Erythroblast (primary cell): ENCODE measurements at regions not wholly inside any gene's neighbourhood (a gene's known extent, or its start where the extent isn't known, plus 50 kb on each side); places are given as distances from the start of the nearest gene placed in this dataset.
"Not testable (repeated sequence)": the region's sequence is repeated elsewhere in the genome, so short reads cannot be mapped to it uniquely, and the experiment has no call there.

Experiments used
- GATA1 ChIP-seq: IDR thresholded peaks from 2 replicates; pipeline ENCODE4 v1.6.1; 2011; ENCODE audit warnings: low read depth, mild to moderate bottlenecking, control low read depth, low read length, moderate library complexity
- POLR2A ChIP-seq: IDR thresholded peaks from 2 replicates; pipeline ENCODE4 v1.6.1; 2011; ENCODE audit warnings: mild to moderate bottlenecking, low read length

DNA sequence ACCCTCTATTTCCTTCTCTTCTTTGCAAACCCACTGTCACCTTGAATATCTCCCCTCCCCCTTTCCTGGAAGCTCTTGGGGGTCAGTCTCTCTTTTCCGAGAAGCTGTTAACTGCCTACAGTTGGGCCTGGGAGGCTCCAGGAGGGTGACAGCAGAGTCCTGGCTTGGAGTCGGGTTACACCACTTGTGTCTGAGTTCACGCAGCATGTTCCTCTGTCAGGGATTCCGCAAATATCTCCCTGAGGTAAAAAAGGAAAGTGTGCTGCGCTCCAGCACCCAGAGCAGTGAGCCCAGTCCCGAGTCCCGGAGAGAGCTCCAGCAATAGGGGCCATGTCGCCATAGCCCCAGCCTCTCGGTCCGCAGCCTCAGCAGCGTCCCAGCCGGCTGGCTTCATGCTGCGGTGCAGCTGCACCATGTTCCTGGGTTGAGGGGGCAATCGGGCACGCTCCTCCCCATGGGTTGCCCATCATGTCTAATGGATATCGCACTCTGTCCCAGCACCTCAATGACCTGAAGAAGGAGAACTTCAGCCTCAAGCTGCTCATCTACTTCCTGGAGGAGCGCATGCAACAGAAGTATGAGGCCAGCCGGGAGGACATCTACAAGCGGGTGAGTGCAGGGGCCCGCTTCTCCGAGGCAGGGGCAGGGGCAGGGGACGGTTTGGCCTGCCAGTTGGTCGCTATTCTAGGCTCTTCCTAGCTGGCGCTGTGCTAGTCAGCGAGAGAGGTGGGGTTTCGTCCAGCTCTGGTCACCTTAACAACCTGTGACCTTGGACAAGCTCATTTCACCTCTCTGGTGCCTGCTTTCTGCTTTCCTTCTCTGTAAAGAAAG is 101.3 kb upstream of the SEC22B start:
- TF ChIP-seq POLR2A, GATA1: not testable (repeated sequence)
